ENCODE measurements at regions not wholly inside any gene's neighbourhood (a gene's known extent, or its start where the extent isn't known, plus 50 kb on each side); places are given as distances from the start of the nearest gene placed in this dataset.
A peak's percentile ranks its signal among the peaks of the same experiment; 100 is the strongest.

GRCh38 chr10:42949287-42949686, 127.6 kb upstream of the RET start:
- intact Hi-C loops (cut with DNase I) = no loop called here
- no peak for DNase-seq (ENCODE audit: low spot score)

GRCh38 chr10:42950606-42951485, 126.0 kb upstream of the RET start:
- intact Hi-C loops (cut with DNase I) = no loop called here
- DNase-seq (ENCODE audit: low spot score) = peak; percentile 26

DNA sequence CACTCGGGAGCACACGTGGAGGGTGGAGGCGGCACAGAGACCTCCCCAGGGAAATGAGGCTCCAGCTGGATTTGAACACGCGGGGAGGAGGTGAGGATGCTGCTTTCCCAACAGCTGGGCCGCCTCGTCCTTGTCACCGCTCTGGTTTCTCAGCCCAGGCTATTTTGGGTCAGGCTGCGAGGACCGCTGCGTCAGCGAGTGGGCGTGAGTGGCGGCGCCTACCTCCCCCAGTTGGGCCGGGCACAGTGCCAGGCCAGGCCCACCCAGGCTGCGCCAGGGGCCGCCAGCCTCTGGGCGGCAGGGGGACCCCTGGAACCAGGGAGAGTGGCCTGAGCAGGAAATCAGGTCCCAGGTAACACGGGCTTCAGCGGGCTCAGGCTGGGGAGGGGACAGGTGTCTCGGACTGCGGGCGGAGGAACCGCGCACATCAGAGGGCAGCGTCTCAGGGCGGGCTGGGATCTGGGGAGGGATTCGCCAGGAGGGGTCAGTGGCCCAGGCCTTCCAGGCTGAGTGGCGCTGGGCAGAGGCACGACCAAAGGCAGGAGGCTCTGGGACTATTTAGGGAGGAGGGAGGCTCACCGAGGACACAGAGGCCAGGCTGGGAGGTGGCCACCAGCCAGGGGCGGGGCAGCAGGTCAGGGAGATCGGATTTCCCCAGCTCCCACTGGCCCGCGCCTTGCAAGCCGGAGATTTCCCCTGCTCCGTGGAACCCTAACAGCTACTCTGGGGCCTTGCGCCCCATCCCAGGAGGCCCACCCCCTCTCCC, 125.2 kb upstream of the RET start:
- peak; percentile 75 for DNase-seq (ENCODE audit: low spot score)
- intact Hi-C loops (cut with DNase I) = no loop called here

DNA sequence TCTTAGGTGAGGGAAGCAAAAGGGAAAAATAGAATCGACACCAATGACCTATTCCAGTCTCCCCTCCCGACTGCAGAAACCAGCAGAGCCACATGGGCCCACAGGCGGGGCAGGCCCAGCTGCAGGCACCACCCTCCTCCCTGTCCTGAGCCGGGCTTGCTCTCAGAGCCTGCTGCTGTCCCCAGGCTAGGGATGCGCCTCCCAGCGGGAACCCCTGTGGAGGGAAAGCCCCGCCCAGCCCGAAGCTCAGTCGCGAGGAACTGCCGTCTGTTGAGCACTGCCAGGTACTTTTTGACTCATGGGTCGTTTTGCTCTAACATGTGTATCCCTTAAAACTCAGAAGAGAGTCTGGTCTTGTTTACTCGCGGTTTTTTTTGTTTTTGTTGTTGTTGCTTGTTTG, 124.5 kb upstream of the RET start:
- peak; percentile 77 for DNase-seq (ENCODE audit: low spot score)
- intact Hi-C loops (cut with DNase I) = no loop called here

DNA sequence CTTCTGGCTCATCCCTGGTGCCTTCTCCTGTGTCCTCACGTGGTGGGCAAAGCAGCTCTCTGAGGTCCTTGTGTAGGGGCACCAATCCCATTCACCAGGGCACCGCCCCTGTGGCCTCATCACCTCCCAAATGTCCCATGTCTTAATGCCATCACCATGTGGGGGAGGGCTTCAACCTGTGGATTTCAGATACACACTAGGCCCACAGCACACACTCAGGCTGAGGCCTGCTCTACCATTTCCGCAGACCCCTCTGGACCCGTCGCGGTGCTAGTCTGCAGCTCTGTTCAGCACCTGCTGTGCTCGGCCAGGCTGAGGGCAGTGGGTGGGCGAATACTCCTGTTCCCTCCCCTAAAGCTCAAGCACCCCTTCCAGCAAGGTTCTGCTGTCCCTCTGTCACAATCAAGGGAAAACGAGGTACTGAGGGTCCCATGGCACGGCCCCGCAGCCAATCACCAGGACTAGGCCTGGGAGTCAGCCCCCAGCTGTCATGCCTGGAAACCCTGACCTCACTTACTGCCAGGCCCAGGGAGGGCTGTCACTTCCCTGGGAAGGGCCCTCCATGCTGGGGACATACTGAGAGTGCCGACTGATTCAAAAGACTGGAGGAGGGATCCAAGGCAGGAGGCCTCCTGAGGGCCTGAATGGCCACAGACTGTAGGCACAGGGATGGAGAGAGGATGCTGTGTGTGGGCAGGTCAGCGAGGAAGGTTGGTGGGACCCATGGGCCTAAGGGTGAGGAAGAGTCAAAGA, 123.8 kb upstream of the RET start:
- DNase-seq (ENCODE audit: low spot score) = peak; percentile 60
- intact Hi-C loops (cut with DNase I) = no loop called here

GRCh38 chr10:42953684-42954674, 122.9 kb upstream of the RET start:
- intact Hi-C loops (cut with DNase I) = no loop called here
- DNase-seq (ENCODE audit: low spot score) = peak; percentile 63

GRCh38 chr10:42954766-42955492, 121.9 kb upstream of the RET start:
- DNase-seq (ENCODE audit: low spot score) = peak; percentile 68
- intact Hi-C loops (cut with DNase I) = no loop called here

DNA sequence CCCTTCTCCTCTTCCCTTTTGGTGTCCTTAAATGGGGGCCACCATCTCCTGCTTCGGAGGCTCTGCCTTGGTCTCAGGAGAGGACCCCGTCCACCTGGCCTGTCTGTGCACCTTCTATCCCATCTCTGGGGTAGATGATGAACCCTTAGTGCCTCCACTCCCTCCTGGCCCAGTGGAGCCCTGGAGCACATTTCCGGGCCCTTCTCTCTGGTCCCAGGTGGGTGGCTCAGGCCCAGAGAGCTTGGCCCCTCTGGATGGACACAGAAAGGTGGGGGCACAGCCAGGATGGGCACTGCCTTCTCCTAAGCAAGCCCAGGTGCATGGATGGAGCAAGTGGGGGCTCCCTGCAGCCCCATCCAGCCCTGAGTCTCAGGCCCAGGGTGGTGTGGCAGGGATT, 121.4 kb upstream of the RET start:
- intact Hi-C loops (cut with DNase I) = no loop called here
- DNase-seq (ENCODE audit: low spot score) = no peak

- no peak for DNase-seq (ENCODE audit: low spot score)
- intact Hi-C loops (cut with DNase I) = no loop called here
These were observed 120.8 kb upstream of the RET start for GRCh38 chr10:42956045-42956444.

DNA sequence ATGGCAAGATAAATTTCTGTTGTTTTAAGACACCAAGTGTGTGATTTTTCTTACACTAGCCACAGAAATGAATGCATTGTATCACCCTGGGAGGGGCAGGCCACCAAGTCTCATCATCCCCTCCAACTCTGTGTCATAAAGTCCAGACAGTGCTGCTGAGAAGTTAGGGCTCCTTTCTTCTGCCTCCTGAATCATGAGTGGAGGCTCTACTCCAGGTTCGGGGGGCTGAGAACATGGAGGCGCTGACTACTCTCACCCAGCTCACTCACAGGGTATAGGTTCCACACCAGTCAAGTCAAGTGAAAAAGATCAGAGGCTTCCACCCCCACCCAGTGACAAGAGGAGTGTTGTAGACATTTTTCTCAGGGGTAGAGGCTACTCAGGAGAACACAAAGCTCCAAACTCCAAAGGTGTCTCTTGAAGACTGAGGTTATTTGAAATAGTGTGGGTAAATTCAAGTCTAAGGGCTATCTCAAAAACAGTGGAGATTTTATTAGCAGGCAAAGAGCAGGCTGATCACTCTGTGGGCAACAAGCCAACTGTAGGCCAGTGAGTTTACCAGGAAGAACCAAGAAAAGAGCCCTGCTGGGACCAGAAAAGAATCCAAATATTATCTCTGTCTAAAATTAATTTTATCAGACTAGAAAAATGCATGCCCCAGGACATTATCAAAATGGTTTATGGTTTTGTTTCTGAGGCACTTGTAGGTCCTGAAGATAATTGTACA, 118.6 kb upstream of the RET start:
- peak; percentile 56 for DNase-seq (ENCODE audit: low spot score)
- intact Hi-C loops (cut with DNase I) = no loop called here

DNA sequence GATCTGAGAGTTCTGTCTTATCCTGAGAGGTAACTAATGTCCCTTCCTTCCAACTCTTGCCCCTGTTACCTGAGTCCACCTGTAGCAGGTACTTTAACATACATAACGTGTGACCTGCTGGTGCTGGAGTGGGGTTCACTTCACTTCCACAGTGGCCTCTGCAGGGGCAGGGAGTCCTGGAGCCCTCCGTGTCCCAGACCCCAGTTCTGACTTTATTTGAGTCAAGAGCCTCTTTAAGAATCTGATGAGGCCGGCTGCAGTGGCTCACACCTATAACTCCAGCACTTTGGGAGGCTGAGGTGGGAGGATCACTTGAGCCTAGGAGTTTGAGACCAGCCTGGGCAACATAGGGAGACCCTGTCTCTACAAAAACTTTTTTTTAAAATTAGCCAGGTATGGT, 117.0 kb upstream of the RET start:
- peak; percentile 71 for DNase-seq (ENCODE audit: low spot score)
- intact Hi-C loops (cut with DNase I) = no loop called here

DNA sequence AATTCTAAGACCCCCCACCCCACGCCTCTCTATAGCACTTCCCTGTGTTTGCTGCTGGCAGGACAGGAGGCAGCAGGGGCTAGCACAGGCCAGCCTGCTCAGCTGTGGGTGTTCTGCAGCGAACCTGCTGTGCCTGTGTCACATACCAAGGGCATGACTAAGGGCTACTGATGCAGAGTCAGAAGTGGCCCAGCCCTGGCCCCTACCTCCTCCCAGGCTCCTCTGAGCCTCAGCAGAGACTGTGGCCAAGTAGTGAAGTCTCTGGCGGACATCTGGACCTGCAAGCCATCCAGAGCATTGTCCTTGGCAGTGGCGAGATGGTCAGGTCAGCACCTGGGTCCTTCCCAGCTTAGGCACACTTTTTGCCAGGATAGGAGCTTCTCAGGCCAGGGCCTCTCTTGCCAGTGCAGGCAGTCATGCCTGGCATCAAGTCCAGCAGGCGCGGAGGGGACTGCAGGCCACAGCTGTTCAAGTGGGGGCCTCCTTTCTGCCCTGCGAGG, 116.3 kb upstream of the RET start:
- intact Hi-C loops (cut with DNase I) = no loop called here

GRCh38 chr10:42960991-42961795, 115.7 kb upstream of the RET start:
- DNase-seq (ENCODE audit: low spot score) = no peak
- intact Hi-C loops (cut with DNase I) = no loop called here

More for the DNA sequence above, 116.3 kb upstream of the RET start:
- peak; percentile 72 for DNase-seq (ENCODE audit: low spot score)

DNA sequence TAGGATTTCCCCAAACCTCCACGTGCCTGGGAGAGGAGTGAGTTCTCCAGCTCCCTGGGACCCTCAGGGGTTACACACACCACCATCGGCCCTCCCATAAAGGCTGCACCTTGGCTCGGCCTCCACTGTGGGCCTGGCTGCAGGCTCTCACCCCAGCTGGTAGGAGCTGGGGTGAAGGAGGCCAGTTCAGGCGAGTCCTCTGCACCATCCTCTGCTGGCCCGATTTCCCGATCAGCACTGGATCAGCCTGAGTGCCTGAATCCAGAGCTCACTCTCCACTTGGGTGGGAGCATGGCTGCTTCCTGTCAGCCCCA, 115.1 kb upstream of the RET start:
- intact Hi-C loops (cut with DNase I) = no loop called here
- no peak for DNase-seq (ENCODE audit: low spot score)

DNA sequence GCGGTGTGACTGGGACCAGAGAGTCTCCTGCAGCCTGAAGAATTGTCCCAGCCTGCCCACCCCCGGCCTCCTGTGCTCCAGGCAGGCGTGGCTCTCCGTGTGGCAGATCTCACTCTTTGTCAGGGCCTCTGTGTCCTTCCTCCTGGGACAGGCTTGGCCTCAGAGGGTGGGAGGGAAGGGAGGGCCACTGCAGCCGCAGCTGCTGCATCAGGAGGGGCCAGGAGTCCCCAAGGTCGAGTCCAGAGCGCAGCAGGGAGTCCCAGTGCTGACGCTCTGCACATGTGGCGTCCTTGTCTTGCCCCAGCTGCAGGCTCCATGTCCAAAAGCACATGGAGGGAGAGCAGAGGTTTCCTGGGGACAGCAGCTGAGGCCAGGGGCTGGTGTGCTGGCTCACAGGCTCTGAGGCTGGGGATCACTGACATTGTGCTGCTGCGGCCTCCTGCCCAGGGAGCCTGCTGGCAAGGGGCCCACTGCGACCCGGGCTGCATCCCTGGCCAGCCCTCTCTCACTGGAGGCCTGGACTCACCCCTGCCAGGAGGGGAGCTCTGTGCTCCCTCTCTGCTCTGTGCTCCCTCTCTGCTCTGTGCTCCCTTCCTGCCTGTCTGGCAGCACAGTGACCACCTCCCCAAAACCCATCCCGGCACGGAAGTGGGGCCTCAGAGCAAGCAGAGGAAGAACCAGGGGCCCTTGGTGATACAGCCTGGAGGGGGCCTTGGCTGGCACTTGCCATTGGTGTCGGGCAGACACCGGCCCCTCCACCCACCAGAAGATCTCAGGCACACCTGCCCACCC, 114.6 kb upstream of the RET start:
- peak; percentile 74 for DNase-seq (ENCODE audit: low spot score)
- intact Hi-C loops (cut with DNase I) = no loop called here

DNA sequence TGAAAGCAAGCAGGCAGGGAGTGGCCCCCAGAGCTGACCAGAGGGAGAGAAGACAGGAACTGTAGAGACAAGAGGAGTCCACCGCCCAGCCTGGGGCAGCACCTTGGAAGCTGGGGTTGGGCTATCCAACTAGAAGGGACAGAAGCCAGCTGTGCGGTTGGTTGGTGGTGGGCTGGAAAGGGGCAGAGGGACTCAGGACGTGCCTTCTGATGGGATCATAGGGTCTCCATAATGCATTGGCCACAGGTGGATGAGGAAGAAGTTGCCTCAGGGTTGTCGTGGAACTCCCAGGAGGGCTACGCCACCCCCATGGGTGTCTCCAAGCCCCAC, 114.0 kb upstream of the RET start:
- DNase-seq (ENCODE audit: low spot score) = peak; percentile 70
- intact Hi-C loops (cut with DNase I) = no loop called here

Measured in cardiac septum (tissue), 1 donor.